Keratinocyte (primary cell): ENCODE measurements at regions not wholly inside any gene's neighbourhood (a gene's known extent, or its start where the extent isn't known, plus 50 kb on each side); places are given as distances from the start of the nearest gene placed in this dataset.

ENCODE experiments used
- DNase-seq: peaks from one replicate; pipeline ENCODE4 v3.0.0-alpha.2; 2011; ENCODE audit warnings: low read depth, missing footprints, low spot score
- FAIRE-seq: peaks from 2 replicates; lab custom pipeline; 2011; peaks lifted over from hg19 to GRCh38; lab: Jason Lieb, UNC
- H2AFZ ChIP-seq: 2 replicates; pipeline ENCODE4 v1.6.0; 2012; ENCODE audit warnings: low read length, control low read depth, inconsistent platforms; ENCODE audit not compliant: control insufficient read depth
- H3K27ac ChIP-seq: 2 replicates; pipeline ENCODE4 v1.5.1; 2011; ENCODE audit warnings: low read length; ENCODE audit not compliant: control insufficient read depth, insufficient read depth
- H3K27me3 ChIP-seq: 3 replicates; pipeline ENCODE4 v1.6.0; 2011; ENCODE audit warnings: low read length; ENCODE audit not compliant: control insufficient read depth, insufficient read depth; ENCODE audit errors: extremely low read depth
- H3K36me3 ChIP-seq, 2 experiments: 2 replicates in 1 of 2; 3 replicates in 1 of 2; pipeline ENCODE4 v1.5.1; 2011; ENCODE audit warnings: low read length in 2 of 2, mild to moderate bottlenecking in 1 of 2; ENCODE audit not compliant: control insufficient read depth in 2 of 2, insufficient read depth in 2 of 2; ENCODE audit errors: extremely low read depth in 1 of 2
- H3K4me1 ChIP-seq: 3 replicates; pipeline ENCODE4 v1.5.1; 2011; ENCODE audit warnings: low read length; ENCODE audit not compliant: control insufficient read depth, insufficient read depth; ENCODE audit errors: extremely low read depth
- H3K4me2 ChIP-seq: 3 replicates; pipeline ENCODE4 v1.6.0; 2011; ENCODE audit warnings: low read depth, low read length; ENCODE audit not compliant: control insufficient read depth, insufficient read depth; ENCODE audit errors: extremely low read depth
- H3K4me3 ChIP-seq, 3 experiments: fragments of 200-600 bp in 1 of 3; sonication (generic) in 1 of 3; 2 replicates in 2 of 3; 3 replicates in 1 of 3; pipeline ENCODE4 v1.5.1; 2011 to 2016; ENCODE audit warnings: low read length in 3 of 3, mild to moderate bottlenecking in 3 of 3, control low read depth in 2 of 3, inconsistent platforms in 1 of 3, low read depth in 1 of 3, mixed read lengths in 1 of 3, mixed run types in 1 of 3, moderate library complexity in 1 of 3; ENCODE audit not compliant: control insufficient read depth in 2 of 3, insufficient read depth in 2 of 3; ENCODE audit errors: extremely low read depth in 1 of 3
- H3K79me2 ChIP-seq: 2 replicates; pipeline ENCODE4 v1.6.0; 2012; ENCODE audit warnings: low read length; ENCODE audit not compliant: control insufficient read depth, insufficient read depth
- H3K9ac ChIP-seq: 3 replicates; pipeline ENCODE4 v1.6.0; 2011; ENCODE audit warnings: low read length; ENCODE audit not compliant: control insufficient read depth, insufficient read depth; ENCODE audit errors: extremely low read depth
- H3K9me1 ChIP-seq: 3 replicates; pipeline ENCODE4 v1.6.0; 2011; ENCODE audit warnings: low read length; ENCODE audit not compliant: control insufficient read depth, insufficient read depth; ENCODE audit errors: extremely low read depth
- H3K9me3 ChIP-seq: 2 replicates; pipeline ENCODE4 v1.5.1; 2012; ENCODE audit warnings: low read depth, low read length; ENCODE audit not compliant: control insufficient read depth
- H4K20me1 ChIP-seq: 3 replicates; pipeline ENCODE4 v1.6.0; 2011; ENCODE audit warnings: low read length; ENCODE audit not compliant: control insufficient read depth, insufficient read depth; ENCODE audit errors: extremely low read depth
- EZH2 ChIP-seq: IDR thresholded peaks from one replicate; pipeline ENCODE4 v1.6.1; 2012; ENCODE audit warnings: inconsistent platforms, mild to moderate bottlenecking, low read length, moderate library complexity
- dilution Hi-C: fragments of 300-500 bp; cut with MboI; formaldehyde crosslinking; loops from one replicate; pipeline ENCODE4 v1.7.0; 2020; ENCODE audit warnings: low sequenced_read_pairs; ENCODE audit not compliant: extremely low pct_ligation_motif_present
- TF ChIP-seq, protein P1 (sequence below), 3 experiments: IDR thresholded peaks in 1 of 3; conservative IDR thresholded peaks in 1 of 3; optimal IDR thresholded peaks in 1 of 3; 2 replicates in 2 of 3; 3 replicates in 1 of 3; pipeline versions ENCODE3 to v1.5.1; 2011; ENCODE audit warnings: low read length in 3 of 3, mild to moderate bottlenecking in 3 of 3, moderate library complexity in 2 of 3, control low read depth in 1 of 3, inconsistent platforms in 1 of 3; ENCODE audit not compliant: insufficient read depth in 2 of 3; ENCODE audit errors: extremely low read depth in 1 of 3

DNA sequence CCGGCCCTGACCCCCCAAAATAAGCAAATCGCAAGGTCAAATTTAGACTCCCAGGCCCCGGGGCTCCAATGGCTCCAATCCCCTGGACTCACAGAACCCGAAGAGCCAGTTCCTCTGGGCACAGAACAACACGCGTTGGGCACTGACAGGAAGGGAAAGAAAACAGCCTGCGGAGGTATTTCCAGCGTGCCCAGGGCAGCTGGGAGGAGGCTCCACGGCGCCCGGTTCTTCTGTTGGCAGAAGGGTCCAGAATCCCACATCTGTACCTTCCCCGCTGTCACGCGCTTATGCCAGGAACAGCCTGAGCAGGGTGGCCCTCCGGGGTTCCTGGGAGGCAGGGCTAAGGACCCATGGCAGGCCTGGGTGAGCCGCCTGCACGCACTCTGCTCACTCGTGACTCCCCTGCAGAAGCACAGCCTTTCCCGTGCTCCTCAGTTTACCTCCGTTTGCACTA lies 85.5 kb downstream of the RIPK4 start:
- H3K4me3 ChIP-seq: peak overlapping the region; percentile 4 to 68 (median 62)
- TF ChIP-seq, protein P1, sequence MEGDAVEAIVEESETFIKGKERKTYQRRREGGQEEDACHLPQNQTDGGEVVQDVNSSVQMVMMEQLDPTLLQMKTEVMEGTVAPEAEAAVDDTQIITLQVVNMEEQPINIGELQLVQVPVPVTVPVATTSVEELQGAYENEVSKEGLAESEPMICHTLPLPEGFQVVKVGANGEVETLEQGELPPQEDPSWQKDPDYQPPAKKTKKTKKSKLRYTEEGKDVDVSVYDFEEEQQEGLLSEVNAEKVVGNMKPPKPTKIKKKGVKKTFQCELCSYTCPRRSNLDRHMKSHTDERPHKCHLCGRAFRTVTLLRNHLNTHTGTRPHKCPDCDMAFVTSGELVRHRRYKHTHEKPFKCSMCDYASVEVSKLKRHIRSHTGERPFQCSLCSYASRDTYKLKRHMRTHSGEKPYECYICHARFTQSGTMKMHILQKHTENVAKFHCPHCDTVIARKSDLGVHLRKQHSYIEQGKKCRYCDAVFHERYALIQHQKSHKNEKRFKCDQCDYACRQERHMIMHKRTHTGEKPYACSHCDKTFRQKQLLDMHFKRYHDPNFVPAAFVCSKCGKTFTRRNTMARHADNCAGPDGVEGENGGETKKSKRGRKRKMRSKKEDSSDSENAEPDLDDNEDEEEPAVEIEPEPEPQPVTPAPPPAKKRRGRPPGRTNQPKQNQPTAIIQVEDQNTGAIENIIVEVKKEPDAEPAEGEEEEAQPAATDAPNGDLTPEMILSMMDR (optimal IDR thresholded peaks at IDR 0.05 in 1 of 3, IDR thresholded peaks at IDR 0.05 in 1 of 3, conservative IDR thresholded peaks at IDR 0.05 in 1 of 3; ENCODE audit: extremely low read depth in 1 of 3, insufficient read depth in 2 of 3, low read length in 3 of 3): no peak
- TF ChIP-seq EZH2: no peak
- H3K4me2 ChIP-seq: peak overlapping the region; percentile 96
- no peaks in the 10 kb centered on the region for H3K9me3 ChIP-seq
- H3K36me3 ChIP-seq: no peaks in the 10 kb centered on the region
- peak overlapping the region; percentile 90 for H3K27ac ChIP-seq
- dilution Hi-C loops: no loop called here
- H3K79me2 ChIP-seq: no peaks in the 10 kb centered on the region
- peak overlapping the region; percentile 78 for H2AFZ ChIP-seq
- no peaks in the 10 kb centered on the region for H4K20me1 ChIP-seq
- H3K27me3 ChIP-seq: no peaks in the 10 kb centered on the region
- H3K9ac ChIP-seq: peak overlapping the region; percentile 84
- H3K4me1 ChIP-seq: peaks cover 85% of the 10 kb centered on the region
- no peaks in the 10 kb centered on the region for H3K9me1 ChIP-seq
- no peak for DNase-seq
- peak; percentile 60 for FAIRE-seq

DNA sequence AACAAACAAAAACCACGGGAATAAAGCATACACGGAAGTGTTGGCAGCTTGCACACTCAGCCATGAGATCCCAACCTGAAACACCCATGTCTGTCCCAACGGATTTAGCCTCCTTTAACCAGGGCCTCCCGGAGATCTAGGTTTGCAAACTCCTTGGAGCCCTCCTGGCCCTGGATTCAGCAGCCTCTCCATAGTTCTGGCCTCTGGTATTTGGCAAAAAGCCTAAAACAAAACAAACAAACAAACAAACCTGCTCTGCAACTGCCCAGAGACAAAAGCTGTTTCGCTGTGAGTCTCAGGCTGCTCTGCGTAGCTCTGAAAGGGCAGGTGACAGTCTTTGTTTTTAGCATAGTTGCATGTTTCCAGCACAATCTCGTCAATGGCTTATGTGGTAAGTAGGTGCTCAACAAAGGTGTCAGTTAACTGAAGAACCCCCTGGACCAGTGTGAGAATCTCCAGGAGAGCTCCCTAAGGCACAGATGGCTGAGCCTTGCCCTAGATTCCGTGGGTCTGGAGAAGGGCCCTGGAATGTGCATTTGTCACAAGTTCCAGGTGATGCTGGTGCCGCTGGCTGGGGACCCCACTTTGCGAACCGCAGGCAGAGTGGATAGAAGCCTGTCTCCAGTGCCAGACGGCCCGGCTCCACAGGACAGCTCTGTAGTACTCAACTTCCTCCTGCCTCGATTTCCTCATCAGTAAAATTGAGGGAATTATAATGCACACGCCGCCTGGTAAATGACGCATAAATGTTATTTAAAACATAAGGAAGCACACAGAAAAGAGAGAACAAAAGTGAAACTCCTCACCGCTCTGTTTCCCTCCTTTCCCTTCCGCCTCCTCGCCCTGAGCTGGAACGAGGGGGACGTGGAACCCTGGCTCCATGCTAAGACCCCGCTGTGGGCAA lies 86.2 kb downstream of the RIPK4 start:
- Histone ChIP-seq H3K79me2 (no peaks in the 10 kb centered on the region), H3K4me3 (peak overlapping the region; percentile 4 to 68 (median 62)), H3K27me3 (no peaks in the 10 kb centered on the region), H3K4me2 (peak overlapping the region; percentile 96), H3K9me3 (no peaks in the 10 kb centered on the region), H3K4me1 (peaks cover 79% of the 10 kb centered on the region), H3K27ac (peak overlapping the region; percentile 90), H4K20me1 (no peaks in the 10 kb centered on the region), H2AFZ (peak overlapping the region; percentile 78), H3K9ac (peak overlapping the region; percentile 84), H3K36me3 (no peaks in the 10 kb centered on the region), H3K9me1 (no peaks in the 10 kb centered on the region)
- peak; percentile 53 for FAIRE-seq
- DNase-seq: no peak
- no peak for TF ChIP-seq EZH2
- TF ChIP-seq, protein P1 (optimal IDR thresholded peaks at IDR 0.05 in 1 of 3, IDR thresholded peaks at IDR 0.05 in 1 of 3, conservative IDR thresholded peaks at IDR 0.05 in 1 of 3; ENCODE audit: extremely low read depth in 1 of 3, insufficient read depth in 2 of 3, low read length in 3 of 3): no peak
- dilution Hi-C loops: no loop called here
